GM23338 (cell line): ENCODE measurements at regions not wholly inside any gene's neighbourhood (a gene's known extent, or its start where the extent isn't known, plus 50 kb on each side); places are given as distances from the start of the nearest gene placed in this dataset.

Experiments
- ATAC-seq: fragments of 200-7000 bp; cut with Tn5 transposase; 3 replicates; pipeline ENCODE4 v1.9.1; 2020
- DNase-seq: peaks from one replicate; pipeline ENCODE4 v3.0.0-alpha.2; 2015; ENCODE audit warnings: low spot score
- H2AFZ ChIP-seq: fragments of 200-600 bp; sonication (generic); 2 replicates; pipeline ENCODE4 v1.8.0; 2016; ENCODE audit warnings: antibody characterized with exemption, mild to moderate bottlenecking, moderate library complexity
- H3F3A ChIP-seq: fragments of 200-600 bp; sonication (generic); replicated peaks from 2 replicates; pipeline ENCODE4 v1.8.0; 2017; ENCODE audit warnings: antibody characterized with exemption, mixed run types, low read depth
- H3K27ac ChIP-seq: fragments of 200-600 bp; sonication (generic); 2 replicates; pipeline ENCODE4 v1.6.1; 2016; ENCODE audit warnings: low read depth
- H3K27me3 ChIP-seq: fragments of 200-600 bp; sonication (generic); 2 replicates; pipeline ENCODE4 v1.8.0; 2016; ENCODE audit warnings: mild to moderate bottlenecking, mixed run types, moderate library complexity; ENCODE audit not compliant: insufficient read depth
- H3K36me3 ChIP-seq: fragments of 200-600 bp; sonication (generic); 2 replicates; pipeline ENCODE4 v1.8.0; 2016; ENCODE audit warnings: mild to moderate bottlenecking; ENCODE audit not compliant: insufficient read depth
- H3K4me1 ChIP-seq: fragments of 200-600 bp; sonication (generic); 2 replicates; pipeline ENCODE4 v1.8.0; 2016; ENCODE audit warnings: mild to moderate bottlenecking, moderate library complexity; ENCODE audit not compliant: insufficient read depth
- H3K4me2 ChIP-seq: fragments of 200-600 bp; sonication (generic); 2 replicates; pipeline ENCODE4 v1.7.1; 2017; ENCODE audit warnings: mixed run types
- H3K4me3 ChIP-seq: fragments of 200-600 bp; sonication (generic); 2 replicates; pipeline ENCODE4 v1.6.1; 2016; ENCODE audit warnings: mixed run types
- H3K79me2 ChIP-seq: fragments of 200-600 bp; sonication (generic); replicated peaks from 2 replicates; pipeline ENCODE4 v1.8.0; 2017; ENCODE audit warnings: mild to moderate bottlenecking; ENCODE audit not compliant: insufficient read depth
- H3K9me2 ChIP-seq: fragments of 200-600 bp; sonication (generic); 2 replicates; pipeline ENCODE4 v1.8.0; 2017; ENCODE audit not compliant: insufficient read depth
- H4K20me1 ChIP-seq: fragments of 200-600 bp; sonication (generic); replicated peaks from 2 replicates; pipeline ENCODE4 v1.8.0; 2017; ENCODE audit warnings: mild to moderate bottlenecking; ENCODE audit not compliant: insufficient read depth
- H3K27ac Mint-ChIP-seq: 2 replicates; pipeline ENCODE4 v1.8.0; 2020; ENCODE audit warnings: inconsistent platforms, mild to moderate bottlenecking, moderate library complexity, mixed read lengths
- H3K27me3 Mint-ChIP-seq: 3 replicates; pipeline ENCODE4 v1.8.0; 2022; ENCODE audit warnings: low read depth, mild to moderate bottlenecking, moderate library complexity, mixed read lengths, inconsistent platforms; ENCODE audit not compliant: insufficient read depth, poor library complexity
- H3K36me3 Mint-ChIP-seq: 3 replicates; pipeline ENCODE4 v1.8.0; 2021; ENCODE audit warnings: low read depth, mild to moderate bottlenecking, inconsistent platforms, moderate library complexity, mixed read lengths
- H3K4me1 Mint-ChIP-seq: 3 replicates; pipeline ENCODE4 v1.8.0; 2020; ENCODE audit warnings: mild to moderate bottlenecking, inconsistent platforms, mixed read lengths
- H3K4me3 Mint-ChIP-seq: 3 replicates; pipeline ENCODE4 v1.8.0; 2021; ENCODE audit warnings: moderate library complexity, mild to moderate bottlenecking, inconsistent platforms, mixed read lengths
- H3K9me3 Mint-ChIP-seq: 3 replicates; pipeline ENCODE4 v1.8.0; 2020; ENCODE audit warnings: moderate library complexity, mild to moderate bottlenecking, inconsistent platforms, mixed read lengths
- CREB1 ChIP-seq: fragments of 250-450 bp; sonication (Bioruptor Pico); IDR thresholded peaks from 2 replicates; pipeline ENCODE4 v1.5.0; 2020; ENCODE audit warnings: low read depth, mild to moderate bottlenecking, moderate library complexity
- EZH2 ChIP-seq: fragments of 200-600 bp; sonication (generic); IDR thresholded peaks from one replicate; pipeline ENCODE4 v1.8.0; 2017; ENCODE audit warnings: antibody characterized with exemption, mild to moderate bottlenecking, low read depth; ENCODE audit not compliant: unreplicated experiment
- EZH2phosphoT487 ChIP-seq: fragments of 200-600 bp; sonication (generic); IDR thresholded peaks from one replicate; pipeline ENCODE4 v1.8.1; 2018; ENCODE audit warnings: antibody characterized with exemption; ENCODE audit not compliant: unreplicated experiment
- NANOG ChIP-seq: IDR thresholded peaks from 2 replicates; pipeline ENCODE4 v1.6.1; 2016; ENCODE audit warnings: antibody characterized with exemption, borderline replicate concordance
- POLR2AphosphoS5 ChIP-seq: IDR thresholded peaks from 2 replicates; pipeline ENCODE4 v1.6.1; 2016; ENCODE audit warnings: antibody characterized with exemption, low read depth
- ZNF114 ChIP-seq: fragments of 250-450 bp; sonication (Bioruptor Pico); IDR thresholded peaks from 2 replicates; pipeline ENCODE4 v1.5.0; 2020; ENCODE audit warnings: mild to moderate bottlenecking, moderate library complexity
- ZNF331 ChIP-seq: fragments of 250-450 bp; sonication (Bioruptor Pico); IDR thresholded peaks from 2 replicates; pipeline ENCODE4 v1.5.0; 2020; ENCODE audit warnings: low read depth, mild to moderate bottlenecking, moderate library complexity
- TF ChIP-seq, protein P1 (sequence below): IDR thresholded peaks from 2 replicates; pipeline ENCODE4 v1.6.1; 2016; ENCODE audit warnings: antibody characterized with exemption
- TF ChIP-seq, protein P2 (sequence below): fragments of 250-450 bp; sonication (Bioruptor Pico); IDR thresholded peaks from 2 replicates; pipeline ENCODE4 v1.5.0; 2020; ENCODE audit warnings: mild to moderate bottlenecking, moderate library complexity

DNA sequence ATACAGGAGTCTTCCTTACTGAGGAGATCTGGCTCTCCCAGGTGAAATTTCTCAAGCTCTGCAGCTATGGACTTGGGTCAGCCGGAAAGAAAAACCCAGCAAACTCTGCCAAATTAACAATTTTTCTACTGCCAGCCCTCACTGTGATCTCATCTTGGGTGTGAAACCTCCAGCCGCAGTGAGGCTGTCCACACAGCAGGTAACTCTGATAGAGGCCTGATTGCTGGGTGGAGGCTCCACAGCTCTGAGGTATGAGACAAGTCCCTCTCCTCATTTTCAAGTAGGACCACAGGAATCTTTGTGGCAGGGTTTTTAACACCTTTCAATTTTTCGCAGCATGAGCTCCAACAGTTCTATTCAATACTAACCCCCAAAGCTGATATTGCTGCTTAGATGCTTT, 430.6 kb upstream of the RAB6C start:
- H3K4me1 ChIP-seq, result no peaks in the 10 kb centered on the region
- no peaks in the 10 kb centered on the region for H3K36me3 ChIP-seq
- no peaks in the 10 kb centered on the region for H3K79me2 ChIP-seq
- peaks cover 6% of the 10 kb centered on the region for H3K27me3 Mint-ChIP-seq
- TF ChIP-seq, protein P1, sequence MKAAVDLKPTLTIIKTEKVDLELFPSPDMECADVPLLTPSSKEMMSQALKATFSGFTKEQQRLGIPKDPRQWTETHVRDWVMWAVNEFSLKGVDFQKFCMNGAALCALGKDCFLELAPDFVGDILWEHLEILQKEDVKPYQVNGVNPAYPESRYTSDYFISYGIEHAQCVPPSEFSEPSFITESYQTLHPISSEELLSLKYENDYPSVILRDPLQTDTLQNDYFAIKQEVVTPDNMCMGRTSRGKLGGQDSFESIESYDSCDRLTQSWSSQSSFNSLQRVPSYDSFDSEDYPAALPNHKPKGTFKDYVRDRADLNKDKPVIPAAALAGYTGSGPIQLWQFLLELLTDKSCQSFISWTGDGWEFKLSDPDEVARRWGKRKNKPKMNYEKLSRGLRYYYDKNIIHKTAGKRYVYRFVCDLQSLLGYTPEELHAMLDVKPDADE, result no peak
- TF ChIP-seq POLR2AphosphoS5 (no peak), NANOG (no peak), ZNF114 (CRISPR knock-in tag) (no peak), EZH2 (no peak), EZH2phosphoT487 (no peak), CREB1 (CRISPR knock-in tag) (no peak), ZNF331 (CRISPR knock-in tag) (no peak)
- TF ChIP-seq, protein P2, sequence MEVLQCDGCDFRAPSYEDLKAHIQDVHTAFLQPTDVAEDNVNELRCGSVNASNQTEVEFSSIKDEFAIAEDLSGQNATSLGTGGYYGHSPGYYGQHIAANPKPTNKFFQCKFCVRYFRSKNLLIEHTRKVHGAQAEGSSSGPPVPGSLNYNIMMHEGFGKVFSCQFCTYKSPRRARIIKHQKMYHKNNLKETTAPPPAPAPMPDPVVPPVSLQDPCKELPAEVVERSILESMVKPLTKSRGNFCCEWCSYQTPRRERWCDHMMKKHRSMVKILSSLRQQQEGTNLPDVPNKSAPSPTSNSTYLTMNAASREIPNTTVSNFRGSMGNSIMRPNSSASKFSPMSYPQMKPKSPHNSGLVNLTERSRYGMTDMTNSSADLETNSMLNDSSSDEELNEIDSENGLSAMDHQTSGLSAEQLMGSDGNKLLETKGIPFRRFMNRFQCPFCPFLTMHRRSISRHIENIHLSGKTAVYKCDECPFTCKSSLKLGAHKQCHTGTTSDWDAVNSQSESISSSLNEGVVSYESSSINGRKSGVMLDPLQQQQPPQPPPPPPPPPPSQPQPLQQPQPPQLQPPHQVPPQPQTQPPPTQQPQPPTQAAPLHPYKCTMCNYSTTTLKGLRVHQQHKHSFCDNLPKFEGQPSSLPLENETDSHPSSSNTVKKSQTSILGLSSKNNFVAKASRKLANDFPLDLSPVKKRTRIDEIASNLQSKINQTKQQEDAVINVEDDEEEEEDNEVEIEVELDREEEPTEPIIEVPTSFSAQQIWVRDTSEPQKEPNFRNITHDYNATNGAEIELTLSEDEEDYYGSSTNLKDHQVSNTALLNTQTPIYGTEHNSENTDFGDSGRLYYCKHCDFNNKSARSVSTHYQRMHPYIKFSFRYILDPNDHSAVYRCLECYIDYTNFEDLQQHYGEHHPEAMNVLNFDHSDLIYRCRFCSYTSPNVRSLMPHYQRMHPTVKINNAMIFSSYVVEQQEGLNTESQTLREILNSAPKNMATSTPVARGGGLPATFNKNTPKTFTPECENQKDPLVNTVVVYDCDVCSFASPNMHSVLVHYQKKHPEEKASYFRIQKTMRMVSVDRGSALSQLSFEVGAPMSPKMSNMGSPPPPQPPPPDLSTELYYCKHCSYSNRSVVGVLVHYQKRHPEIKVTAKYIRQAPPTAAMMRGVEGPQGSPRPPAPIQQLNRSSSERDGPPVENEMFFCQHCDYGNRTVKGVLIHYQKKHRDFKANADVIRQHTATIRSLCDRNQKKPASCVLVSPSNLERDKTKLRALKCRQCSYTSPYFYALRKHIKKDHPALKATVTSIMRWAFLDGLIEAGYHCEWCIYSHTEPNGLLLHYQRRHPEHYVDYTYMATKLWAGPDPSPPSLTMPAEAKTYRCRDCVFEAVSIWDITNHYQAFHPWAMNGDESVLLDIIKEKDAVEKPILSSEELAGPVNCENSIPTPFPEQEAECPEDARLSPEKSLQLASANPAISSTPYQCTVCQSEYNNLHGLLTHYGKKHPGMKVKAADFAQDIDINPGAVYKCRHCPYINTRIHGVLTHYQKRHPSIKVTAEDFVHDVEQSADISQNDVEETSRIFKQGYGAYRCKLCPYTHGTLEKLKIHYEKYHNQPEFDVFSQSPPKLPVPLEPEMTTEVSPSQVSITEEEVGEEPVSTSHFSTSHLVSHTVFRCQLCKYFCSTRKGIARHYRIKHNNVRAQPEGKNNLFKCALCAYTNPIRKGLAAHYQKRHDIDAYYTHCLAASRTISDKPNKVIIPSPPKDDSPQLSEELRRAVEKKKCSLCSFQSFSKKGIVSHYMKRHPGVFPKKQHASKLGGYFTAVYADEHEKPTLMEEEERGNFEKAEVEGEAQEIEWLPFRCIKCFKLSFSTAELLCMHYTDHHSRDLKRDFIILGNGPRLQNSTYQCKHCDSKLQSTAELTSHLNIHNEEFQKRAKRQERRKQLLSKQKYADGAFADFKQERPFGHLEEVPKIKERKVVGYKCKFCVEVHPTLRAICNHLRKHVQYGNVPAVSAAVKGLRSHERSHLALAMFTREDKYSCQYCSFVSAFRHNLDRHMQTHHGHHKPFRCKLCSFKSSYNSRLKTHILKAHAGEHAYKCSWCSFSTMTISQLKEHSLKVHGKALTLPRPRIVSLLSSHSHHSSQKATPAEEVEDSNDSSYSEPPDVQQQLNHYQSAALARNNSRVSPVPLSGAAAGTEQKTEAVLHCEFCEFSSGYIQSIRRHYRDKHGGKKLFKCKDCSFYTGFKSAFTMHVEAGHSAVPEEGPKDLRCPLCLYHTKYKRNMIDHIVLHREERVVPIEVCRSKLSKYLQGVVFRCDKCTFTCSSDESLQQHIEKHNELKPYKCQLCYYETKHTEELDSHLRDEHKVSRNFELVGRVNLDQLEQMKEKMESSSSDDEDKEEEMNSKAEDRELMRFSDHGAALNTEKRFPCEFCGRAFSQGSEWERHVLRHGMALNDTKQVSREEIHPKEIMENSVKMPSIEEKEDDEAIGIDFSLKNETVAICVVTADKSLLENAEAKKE (CRISPR knock-in tag), result no peak
- no peak for ATAC-seq
- H3K4me3 Mint-ChIP-seq, result no peak overlapping the region
- no peaks in the 10 kb centered on the region for H3F3A ChIP-seq
- H3K9me3 Mint-ChIP-seq, result peaks cover 14% of the 10 kb centered on the region; the same call in 2 of the 3 replicates
- 0 out of 2 replicates have a peak, but pooled peaks cover 3% of the 10 kb centered on the region for H3K9me2 ChIP-seq
- H3K4me1 Mint-ChIP-seq, result peaks cover 13% of the 10 kb centered on the region
- H3K27ac Mint-ChIP-seq, result no peak overlapping the region
- H3K27me3 ChIP-seq, result no peaks in the 10 kb centered on the region
- no peak overlapping the region for H3K27ac ChIP-seq
- H3K4me2 ChIP-seq, result no peak overlapping the region
- no peak overlapping the region for H2AFZ ChIP-seq
- no peak overlapping the region for H3K4me3 ChIP-seq
- no peaks in the 10 kb centered on the region for H4K20me1 ChIP-seq
- H3K36me3 Mint-ChIP-seq, result peaks cover 8% of the 10 kb centered on the region
- no peak for DNase-seq
